Esophagus squamous epithelium (tissue), 4 donors: ENCODE measurements at regions not wholly inside any gene's neighbourhood (a gene's known extent, or its start where the extent isn't known, plus 50 kb on each side); places are given as distances from the start of the nearest gene placed in this dataset.

ENCODE experiments used
- POLR2A ChIP-seq, 4 donors: fragments of 450-650 bp; IDR thresholded peaks; one replicate each; pipeline ENCODE4 v1.6.1; 2017; ENCODE audit warnings: antibody characterized with exemption in 4 of 4, mild to moderate bottlenecking in 4 of 4, moderate library complexity in 3 of 4
- TF ChIP-seq, protein P1 (sequence below), 6 experiments: fragments of 450-650 bp in 4 of 6; fragments of 200-600 bp in 2 of 6; sonication (generic) in 2 of 6; IDR thresholded peaks; one replicate each; pipeline ENCODE4 v1.5.1; 2016 to 2019; ENCODE audit warnings: antibody characterized with exemption in 6 of 6, mild to moderate bottlenecking in 4 of 6, moderate library complexity in 4 of 6

DNA sequence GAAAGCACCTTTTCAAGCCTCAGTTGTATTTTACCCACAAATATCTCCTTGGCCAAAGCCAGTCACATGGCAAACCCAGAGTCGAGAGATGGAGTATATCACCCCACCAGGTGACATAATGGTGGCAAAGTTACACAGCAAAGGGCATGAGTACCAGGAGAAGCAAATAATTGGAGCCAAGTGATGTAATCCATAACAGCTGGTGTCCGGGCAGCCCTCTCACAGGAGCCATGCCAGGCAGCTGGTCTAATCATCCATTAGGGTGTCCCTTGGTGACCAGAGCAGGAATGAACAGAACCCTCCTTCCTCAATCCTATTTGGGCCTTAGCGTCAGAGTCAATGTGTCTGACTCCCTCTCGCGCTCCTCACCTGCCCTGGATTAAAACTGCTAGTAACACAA lies 272.1 kb downstream of the LRFN2 start:
- TF ChIP-seq, protein P1, sequence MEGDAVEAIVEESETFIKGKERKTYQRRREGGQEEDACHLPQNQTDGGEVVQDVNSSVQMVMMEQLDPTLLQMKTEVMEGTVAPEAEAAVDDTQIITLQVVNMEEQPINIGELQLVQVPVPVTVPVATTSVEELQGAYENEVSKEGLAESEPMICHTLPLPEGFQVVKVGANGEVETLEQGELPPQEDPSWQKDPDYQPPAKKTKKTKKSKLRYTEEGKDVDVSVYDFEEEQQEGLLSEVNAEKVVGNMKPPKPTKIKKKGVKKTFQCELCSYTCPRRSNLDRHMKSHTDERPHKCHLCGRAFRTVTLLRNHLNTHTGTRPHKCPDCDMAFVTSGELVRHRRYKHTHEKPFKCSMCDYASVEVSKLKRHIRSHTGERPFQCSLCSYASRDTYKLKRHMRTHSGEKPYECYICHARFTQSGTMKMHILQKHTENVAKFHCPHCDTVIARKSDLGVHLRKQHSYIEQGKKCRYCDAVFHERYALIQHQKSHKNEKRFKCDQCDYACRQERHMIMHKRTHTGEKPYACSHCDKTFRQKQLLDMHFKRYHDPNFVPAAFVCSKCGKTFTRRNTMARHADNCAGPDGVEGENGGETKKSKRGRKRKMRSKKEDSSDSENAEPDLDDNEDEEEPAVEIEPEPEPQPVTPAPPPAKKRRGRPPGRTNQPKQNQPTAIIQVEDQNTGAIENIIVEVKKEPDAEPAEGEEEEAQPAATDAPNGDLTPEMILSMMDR (IDR thresholded peaks at IDR 0.05) = no peak
- no peak for TF ChIP-seq POLR2A (IDR thresholded peaks at IDR 0.05)
